Medulla oblongata (tissue), 1 donor: ENCODE measurements at regions not wholly inside any gene's neighbourhood (a gene's known extent, or its start where the extent isn't known, plus 50 kb on each side); places are given as distances from the start of the nearest gene placed in this dataset.
"Not testable (repeated sequence)": the region's sequence is repeated elsewhere in the genome, so short reads cannot be mapped to it uniquely, and the experiment has no call there.

Experiments
- DNase-seq: peaks from one replicate; pipeline ENCODE4 v3.0.0-alpha.2; 2015; ENCODE audit errors: extremely low spot score

GRCh38 chr4:56142088-56142487, 193.3 kb downstream of the CEP135 start:
- DNase-seq = no peak

- no peak for DNase-seq
Observed at GRCh38 chr4:56139241-56139827, 190.6 kb downstream of the CEP135 start.

GRCh38 chr4:56134834-56135233, 186.1 kb downstream of the CEP135 start:
- DNase-seq = not testable (repeated sequence)

GRCh38 chr4:56134266-56134665, 185.5 kb downstream of the CEP135 start:
- no peak for DNase-seq

- DNase-seq = no peak
Observed at GRCh38 chr4:56132835-56133234, 184.1 kb downstream of the CEP135 start.

GRCh38 chr4:56132188-56132587, 183.4 kb downstream of the CEP135 start:
- DNase-seq = not testable (repeated sequence)

GRCh38 chr4:56130606-56131155, 181.9 kb downstream of the CEP135 start:
- no peak for DNase-seq

- DNase-seq = no peak
Observed at GRCh38 chr4:56129431-56129861, 180.7 kb downstream of the CEP135 start.

GRCh38 chr4:56128213-56128612, 179.5 kb downstream of the CEP135 start:
- no peak for DNase-seq

- no peak for DNase-seq
Observed at GRCh38 chr4:56127716-56128115, 179.0 kb downstream of the CEP135 start.

GRCh38 chr4:56123547-56123946, 174.8 kb downstream of the CEP135 start:
- no peak for DNase-seq

- no peak for DNase-seq
Observed at GRCh38 chr4:56123051-56123450, 174.3 kb downstream of the CEP135 start.

- no peak for DNase-seq
Observed at GRCh38 chr4:56118845-56119244, 170.1 kb downstream of the CEP135 start.

- no peak for DNase-seq
Observed at GRCh38 chr4:56118055-56118454, 169.3 kb downstream of the CEP135 start.

GRCh38 chr4:56115898-56116297, 167.2 kb downstream of the CEP135 start:
- no peak for DNase-seq

GRCh38 chr4:56112377-56112776, 163.6 kb downstream of the CEP135 start:
- no peak for DNase-seq

- DNase-seq = no peak
Observed at GRCh38 chr4:56106180-56107147, 157.7 kb downstream of the CEP135 start.

- DNase-seq = no peak
Observed at GRCh38 chr4:56104188-56104587, 155.4 kb downstream of the CEP135 start.

- DNase-seq = no peak
Observed at GRCh38 chr4:56102601-56103000, 153.9 kb downstream of the CEP135 start.

- DNase-seq = peak; percentile 85
Observed at GRCh38 chr4:56099378-56099786, 150.6 kb downstream of the CEP135 start.

GRCh38 chr4:56093576-56093975, 144.8 kb downstream of the CEP135 start:
- DNase-seq = no peak

GRCh38 chr4:56092540-56092939, 143.8 kb downstream of the CEP135 start:
- DNase-seq = no peak

- no peak for DNase-seq
Observed at GRCh38 chr4:56086561-56086960, 137.8 kb downstream of the CEP135 start.
